GM04503 (cell line): ENCODE measurements at regions not wholly inside any gene's neighbourhood (a gene's known extent, or its start where the extent isn't known, plus 50 kb on each side); places are given as distances from the start of the nearest gene placed in this dataset.
A peak's percentile ranks its signal among the peaks of the same experiment; 100 is the strongest.
"Not testable (repeated sequence)": the region's sequence is repeated elsewhere in the genome, so short reads cannot be mapped to it uniquely, and the experiment has no call there.

Experiments
- DNase-seq: peaks from one replicate; pipeline ENCODE4 v3.0.0-alpha.2; 2012; ENCODE audit warnings: low read depth

- no peak for DNase-seq
These were observed 128.2 kb upstream of the RASEF start for GRCh38 chr9:83191154-83191553.

- not testable (repeated sequence) for DNase-seq
These were observed 126.1 kb upstream of the RASEF start for GRCh38 chr9:83189026-83189425.

GRCh38 chr9:83188277-83188676, 125.3 kb upstream of the RASEF start:
- DNase-seq, result no peak

GRCh38 chr9:83186155-83186737, 123.3 kb upstream of the RASEF start:
- no peak for DNase-seq

DNA sequence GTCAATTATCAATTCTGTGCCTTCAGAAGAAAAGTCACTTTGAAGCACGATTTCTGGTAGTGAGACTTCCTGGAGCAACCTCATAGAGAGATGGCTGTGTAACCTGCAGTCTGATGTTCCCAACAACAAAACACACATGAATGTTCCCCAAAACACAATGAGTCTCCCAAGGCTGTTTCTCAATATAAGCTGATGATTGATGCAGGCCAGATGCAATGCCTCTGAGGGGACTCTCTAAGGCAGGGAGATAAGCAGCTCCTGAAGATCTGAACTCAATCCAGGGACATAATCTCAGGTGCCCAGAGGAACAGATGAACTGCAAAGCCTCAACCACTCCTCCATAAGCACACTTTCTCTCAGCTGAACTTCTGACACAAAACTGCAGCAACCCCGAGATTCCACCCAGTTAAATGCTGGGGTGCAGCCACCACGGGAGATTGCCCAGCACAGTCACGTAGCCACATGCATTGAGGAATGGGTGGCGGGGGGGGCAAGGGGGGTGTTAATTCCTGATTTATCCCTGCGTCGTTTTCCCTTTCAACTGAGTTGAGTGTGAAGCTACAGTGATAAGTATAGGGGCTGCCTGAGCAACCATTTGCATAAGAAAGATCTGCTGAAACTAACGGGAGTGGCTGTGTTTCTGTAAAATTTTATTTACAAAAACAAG, 122.7 kb upstream of the RASEF start:
- DNase-seq, result no peak

DNA sequence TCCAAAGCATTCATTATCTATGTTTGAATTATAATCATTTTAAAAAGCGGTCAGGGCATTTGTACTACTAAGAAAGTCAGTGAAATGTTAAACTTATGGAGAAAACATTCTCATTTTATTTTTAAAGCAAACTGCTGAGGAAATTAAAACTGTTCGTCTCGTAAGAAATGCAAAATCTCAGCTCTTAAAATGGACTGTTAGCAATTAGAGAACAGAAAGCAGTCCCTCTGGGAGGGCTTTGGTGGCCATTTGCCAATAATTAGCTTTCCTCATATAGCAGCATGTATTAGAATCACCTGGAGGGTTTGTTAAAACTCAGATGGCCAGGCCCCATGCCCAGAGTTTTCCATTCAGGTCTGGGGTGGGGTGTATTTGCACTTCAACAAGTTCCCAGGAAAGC, 120.7 kb upstream of the RASEF start:
- no peak for DNase-seq

DNA sequence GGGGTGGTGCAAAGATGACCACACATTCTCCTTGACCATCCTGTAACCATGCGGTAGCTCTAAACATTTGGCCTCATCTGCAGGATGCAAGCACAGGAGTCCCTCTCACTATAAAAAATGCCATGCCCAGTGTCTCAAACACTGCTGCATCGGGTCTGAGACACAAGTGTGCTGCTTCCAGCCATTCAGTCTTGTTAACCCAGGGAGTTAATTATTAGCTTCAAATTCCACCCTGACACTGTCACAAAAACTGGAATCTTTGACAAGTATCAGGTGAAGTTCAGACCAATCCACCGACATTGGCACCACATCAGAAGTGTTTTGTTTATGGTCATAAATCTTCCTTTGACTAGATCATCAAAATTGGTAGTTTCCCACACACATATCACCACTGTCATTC, 119.1 kb upstream of the RASEF start:
- DNase-seq, result no peak

DNA sequence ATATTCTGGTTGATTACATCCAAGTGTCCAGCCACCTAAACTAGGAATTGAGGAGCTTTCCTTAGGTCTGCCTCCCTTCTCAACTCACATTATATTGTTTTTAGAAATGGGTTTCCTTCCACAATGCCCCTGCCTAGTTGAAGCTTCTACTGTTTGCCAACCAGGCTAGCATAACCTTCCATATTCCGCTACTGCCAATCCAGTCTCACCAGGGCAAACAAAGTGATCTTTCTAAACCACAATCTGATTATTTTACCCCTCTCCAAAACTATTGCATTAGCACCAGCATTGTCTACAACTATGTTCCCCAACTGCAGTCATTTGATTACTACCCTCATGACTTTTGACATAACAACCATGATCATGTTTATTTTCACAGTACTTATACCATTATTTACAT, 115.8 kb upstream of the RASEF start:
- DNase-seq, result no peak

DNA sequence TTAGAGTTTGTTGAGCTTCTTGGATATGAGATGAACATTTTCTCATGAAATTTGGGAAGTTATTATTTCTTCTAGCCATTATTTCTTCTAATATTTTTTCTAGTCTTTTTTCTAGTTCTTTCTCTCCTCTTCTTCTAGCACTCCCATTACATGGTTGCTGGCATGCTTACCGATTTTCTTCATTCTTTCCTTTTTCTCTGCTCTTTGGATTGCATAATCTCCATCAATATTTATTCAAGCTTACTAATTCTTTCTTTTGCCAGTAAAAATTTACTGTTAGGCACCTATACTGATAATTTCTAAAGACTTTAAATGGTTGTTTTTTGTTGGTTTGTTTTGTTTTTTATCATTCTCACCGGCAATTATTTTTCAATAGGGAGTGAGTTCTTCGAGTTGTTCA, 114.8 kb upstream of the RASEF start:
- DNase-seq, result no peak

DNA sequence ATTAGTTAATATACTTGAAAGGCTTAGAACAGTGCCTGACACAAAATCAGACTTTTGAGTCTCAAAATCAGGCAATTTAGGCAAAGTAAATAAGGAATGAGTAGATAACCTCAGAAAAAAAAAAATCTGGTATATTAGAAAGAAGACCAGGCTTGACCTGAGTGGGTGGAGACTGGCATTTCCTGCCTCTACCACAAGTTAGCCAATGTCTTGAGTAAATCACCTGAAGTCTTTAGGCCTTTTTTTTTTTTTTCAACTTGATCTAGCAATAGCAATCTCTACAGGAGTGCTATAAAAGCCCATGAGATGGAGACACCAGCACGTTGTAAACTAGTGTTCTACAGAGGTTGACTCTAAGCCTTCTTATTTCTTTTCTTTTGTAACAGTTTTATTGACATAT, 104.2 kb upstream of the RASEF start:
- DNase-seq, result no peak

- DNase-seq, result no peak
These were observed 103.4 kb upstream of the RASEF start for GRCh38 chr9:83166372-83166771.

DNA sequence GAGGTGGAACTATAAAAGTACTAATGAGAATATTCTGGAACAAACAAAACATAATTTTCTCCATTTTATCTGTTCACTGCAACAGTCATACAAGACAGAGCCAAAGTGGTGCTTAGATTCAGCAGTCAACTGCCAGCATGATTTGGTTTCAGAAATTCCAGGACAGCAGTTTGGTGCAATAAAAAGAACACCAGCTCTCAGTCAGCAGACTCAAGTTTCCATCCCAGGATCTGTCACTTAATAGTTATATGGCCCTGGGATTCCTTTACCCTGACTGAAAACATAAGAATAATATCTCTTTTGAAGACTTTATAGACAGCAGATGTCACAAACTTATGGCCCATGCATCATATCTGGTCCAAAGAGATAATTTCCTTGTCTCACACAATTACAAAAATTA, 92.8 kb upstream of the RASEF start:
- no peak for DNase-seq

DNA sequence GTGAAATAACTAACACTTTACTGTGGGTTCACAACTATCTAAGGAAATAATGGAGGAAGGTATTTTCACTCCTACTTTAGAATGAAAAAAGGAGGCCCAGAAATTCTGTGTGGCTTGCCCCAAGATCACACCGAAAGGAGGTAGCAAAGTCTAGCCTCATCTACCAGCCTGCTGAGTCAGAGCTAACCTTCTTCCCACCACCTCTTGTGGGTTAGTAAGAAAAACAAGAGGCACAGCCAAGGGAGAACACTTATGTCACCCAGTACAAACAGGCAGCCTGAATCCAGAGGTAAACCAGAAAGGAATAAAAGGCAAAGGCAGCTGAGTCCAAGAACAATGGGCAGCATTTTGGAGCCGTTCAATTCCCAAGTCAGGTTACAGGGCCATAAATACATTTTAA, 91.9 kb upstream of the RASEF start:
- DNase-seq, result no peak

DNA sequence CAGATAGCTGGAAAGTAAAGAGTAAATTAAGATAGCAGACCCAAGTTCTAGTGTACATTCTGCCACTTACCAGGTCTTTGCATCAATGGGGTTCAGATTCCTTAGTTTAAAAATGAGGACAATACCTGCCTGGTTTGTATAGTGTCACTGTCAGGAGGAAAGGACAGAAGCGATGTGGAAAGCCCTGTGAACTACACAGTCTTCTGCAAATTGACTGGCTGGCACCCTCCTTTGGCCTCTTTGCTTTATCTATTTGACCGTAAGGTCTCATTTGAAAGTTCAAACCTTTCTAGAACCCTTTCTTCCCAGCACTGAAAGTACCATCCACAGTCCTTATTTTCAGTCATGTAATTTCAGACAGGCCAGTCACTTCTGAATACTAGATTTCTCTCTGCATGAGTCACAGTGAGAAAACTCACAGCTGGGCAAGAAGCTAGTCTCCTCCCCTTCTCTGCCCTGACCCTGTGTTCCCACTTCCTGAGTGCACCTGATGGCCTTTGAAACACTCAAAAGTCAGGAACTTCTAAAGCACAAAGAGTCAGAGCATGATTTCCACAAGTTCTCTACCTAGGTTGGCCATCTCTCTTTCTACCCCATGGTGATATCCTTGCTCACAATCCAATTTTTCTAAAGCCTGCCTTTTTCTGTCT, 91.3 kb upstream of the RASEF start:
- DNase-seq, result peak; percentile 1

DNA sequence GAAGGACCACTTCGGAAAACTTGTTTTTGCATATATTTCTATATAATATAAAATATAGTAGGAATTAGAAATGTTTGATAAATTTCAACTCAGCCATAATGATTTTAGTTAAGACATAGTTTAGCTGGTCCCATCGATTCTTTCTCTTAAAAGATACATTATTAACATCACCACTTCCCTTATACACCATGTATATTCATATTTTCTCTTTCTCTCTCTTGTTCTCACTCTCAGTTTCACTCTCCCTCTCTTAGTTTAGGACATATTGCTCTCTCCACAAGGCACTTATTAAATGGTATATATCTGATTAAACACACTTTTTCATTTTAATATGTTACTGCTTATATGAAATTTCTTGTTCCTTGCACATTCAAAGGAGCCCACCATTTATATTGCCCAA, 90.1 kb upstream of the RASEF start:
- no peak for DNase-seq

DNA sequence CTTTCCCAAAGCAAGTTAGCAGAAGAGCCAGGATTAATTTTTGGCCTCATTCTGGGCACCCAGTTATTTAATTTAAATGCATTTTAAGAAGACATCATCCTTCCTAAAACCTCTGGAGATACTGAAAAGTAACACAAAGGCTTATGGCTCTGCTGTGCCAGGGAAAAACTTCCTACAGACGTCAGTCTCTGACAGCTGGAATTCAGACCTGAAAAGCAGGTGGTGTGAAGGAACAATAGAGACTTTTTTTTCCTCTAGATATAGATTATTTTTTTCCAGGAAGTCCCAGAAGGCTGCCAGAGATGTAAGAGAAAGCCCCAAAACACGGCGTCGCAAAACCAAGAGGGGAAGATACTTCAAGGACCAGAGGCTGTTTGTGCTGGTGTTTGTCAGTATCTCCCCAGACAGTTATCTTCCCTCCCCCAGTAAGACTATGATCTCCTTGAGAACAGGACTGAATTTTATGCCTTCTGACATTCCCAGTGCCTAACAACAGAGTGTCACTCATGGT, 88.7 kb upstream of the RASEF start:
- DNase-seq, result no peak

- no peak for DNase-seq
These were observed 84.6 kb upstream of the RASEF start for GRCh38 chr9:83147315-83148149.

DNA sequence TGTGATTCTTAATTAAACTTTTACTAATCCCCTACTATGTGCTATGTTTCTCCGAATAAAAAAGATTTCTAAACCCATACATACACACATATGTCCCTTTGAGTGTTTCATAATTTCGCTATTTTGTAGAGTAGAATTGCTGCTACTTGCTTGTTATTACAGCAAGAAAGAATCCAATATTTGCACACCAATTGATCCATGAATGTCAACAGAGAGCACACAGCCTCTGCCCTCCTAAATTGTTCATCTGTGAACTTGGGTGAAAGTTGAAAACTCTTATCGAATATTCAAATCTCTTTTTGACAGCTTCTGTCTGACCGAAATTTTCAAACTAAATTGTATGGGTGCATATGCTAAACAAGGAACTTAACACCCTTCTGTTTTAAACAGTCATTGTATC, 83.4 kb upstream of the RASEF start:
- DNase-seq, result no peak

- DNase-seq, result no peak
These were observed 81.5 kb upstream of the RASEF start for GRCh38 chr9:83144492-83144891.

DNA sequence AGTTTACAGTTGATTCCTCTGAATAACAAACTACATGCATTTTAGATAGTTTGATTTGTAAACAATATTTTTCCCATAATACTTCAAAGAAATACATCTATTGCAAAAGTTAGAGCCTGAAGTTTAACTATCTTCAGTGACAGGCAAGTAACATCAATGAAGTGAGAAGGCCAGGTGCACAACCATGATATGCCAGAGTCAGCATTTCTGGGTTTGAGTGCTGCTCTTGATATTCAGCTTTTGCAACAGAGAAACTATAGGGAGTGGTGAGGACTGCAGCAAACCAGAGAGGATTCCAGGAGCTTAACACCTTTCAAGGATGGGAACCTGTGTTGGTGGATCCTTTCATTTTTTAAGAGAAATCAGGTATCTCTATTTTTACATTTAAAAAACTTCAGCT, 79.4 kb upstream of the RASEF start:
- no peak for DNase-seq

DNA sequence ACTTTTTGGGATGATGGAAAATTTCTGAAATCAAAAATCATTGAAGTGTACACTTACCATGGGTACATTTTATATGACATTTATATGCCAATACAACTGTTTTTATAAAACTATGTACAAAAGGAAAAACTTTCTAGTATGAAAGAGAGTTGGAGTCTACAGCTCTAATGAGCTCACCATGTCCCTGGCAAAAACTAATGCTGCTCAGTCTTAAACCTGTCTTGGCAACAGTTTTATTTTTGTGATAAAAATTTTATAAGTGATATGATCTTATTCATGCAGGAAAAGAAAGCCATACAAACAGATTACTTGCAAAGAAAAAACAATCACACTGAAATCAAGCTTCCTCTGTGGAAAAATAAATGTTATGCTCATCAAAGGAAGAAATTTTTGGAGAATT, 78.9 kb upstream of the RASEF start:
- DNase-seq, result no peak

DNA sequence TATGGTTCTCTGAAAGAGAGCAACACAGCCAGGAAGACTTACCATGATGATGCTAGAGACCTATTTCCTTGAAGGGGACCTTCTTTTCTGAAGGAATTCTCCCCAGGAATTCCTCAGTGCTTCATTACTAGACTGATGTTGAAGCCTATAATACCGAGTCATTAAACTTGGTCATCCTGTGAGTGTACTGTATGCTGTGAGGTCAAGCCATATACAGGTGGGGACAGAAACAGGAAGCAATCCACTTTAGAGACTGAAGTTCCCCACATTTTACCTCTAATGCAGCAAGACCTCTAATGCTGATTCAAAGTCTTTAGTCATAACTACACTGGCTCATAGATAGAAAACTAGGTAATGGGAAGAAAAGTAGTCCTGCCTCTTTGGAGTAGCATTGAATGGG, 77.1 kb upstream of the RASEF start:
- no peak for DNase-seq
